HG03108 (cell line): ENCODE measurements at regions not wholly inside any gene's neighbourhood (a gene's known extent, or its start where the extent isn't known, plus 50 kb on each side); places are given as distances from the start of the nearest gene placed in this dataset.

Source experiments
- ATAC-seq: cut with Tn5 transposase; IDR thresholded peaks from one replicate; pipeline ENCODE4 v1.9.1; 2021; ENCODE audit warnings: moderate library complexity; ENCODE audit not compliant: unreplicated experiment

GRCh38 chr9:129490583-129491486 is 130.1 kb downstream of the C9orf50 start:
- no peak for ATAC-seq

- ATAC-seq: no peak
These were observed 130.9 kb downstream of the C9orf50 start for GRCh38 chr9:129489838-129490582.

- no peak for ATAC-seq
These were observed 133.0 kb downstream of the C9orf50 start for GRCh38 chr9:129487658-129488483.

DNA sequence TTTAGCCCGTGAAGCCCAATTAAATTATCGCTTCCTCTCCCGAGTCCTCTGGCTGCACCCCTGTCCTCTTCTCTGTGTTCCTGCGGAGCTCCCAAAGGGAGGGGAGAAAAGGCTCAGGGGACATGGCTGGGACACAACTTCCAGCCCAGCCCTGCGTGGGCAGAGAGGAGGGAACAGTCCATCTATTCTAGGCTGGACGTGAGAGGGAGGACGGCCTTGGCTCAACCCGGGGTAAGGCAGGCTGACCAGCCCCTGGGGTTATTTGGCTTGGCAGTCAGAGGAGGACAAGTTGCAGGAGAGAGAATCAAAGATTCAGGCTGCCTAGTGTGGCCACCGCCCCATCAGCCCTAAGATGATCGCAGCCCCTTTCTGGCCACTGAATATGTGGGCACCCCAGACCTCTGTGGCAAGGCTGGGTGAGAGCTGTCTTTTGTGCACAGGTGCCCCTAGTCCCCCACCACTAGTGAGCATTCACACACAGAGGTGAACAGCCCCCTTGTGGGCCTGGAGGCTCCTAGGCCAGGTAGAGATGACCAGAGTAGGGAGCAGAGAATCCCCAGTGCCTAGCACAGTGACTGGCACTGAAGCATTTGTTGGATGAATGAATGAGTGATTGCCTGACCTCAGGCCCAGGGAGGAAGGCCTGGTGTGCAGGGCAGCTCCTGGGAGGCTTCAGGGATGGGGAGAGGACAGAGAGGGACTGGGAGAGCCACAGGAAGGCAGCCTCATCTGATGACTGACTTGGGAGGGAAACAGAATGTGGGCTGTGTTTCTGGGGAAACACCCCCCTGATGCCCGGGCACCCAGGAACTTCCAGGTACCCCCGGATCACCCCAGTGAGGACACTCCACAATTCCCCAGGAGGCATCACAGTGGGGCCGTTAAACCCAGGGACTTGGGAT is 133.9 kb downstream of the C9orf50 start:
- no peak for ATAC-seq

- ATAC-seq: no peak
These were observed 135.6 kb downstream of the C9orf50 start for GRCh38 chr9:129485145-129485774.

- ATAC-seq: no peak
These were observed 136.4 kb downstream of the C9orf50 start for GRCh38 chr9:129484352-129485000.

DNA sequence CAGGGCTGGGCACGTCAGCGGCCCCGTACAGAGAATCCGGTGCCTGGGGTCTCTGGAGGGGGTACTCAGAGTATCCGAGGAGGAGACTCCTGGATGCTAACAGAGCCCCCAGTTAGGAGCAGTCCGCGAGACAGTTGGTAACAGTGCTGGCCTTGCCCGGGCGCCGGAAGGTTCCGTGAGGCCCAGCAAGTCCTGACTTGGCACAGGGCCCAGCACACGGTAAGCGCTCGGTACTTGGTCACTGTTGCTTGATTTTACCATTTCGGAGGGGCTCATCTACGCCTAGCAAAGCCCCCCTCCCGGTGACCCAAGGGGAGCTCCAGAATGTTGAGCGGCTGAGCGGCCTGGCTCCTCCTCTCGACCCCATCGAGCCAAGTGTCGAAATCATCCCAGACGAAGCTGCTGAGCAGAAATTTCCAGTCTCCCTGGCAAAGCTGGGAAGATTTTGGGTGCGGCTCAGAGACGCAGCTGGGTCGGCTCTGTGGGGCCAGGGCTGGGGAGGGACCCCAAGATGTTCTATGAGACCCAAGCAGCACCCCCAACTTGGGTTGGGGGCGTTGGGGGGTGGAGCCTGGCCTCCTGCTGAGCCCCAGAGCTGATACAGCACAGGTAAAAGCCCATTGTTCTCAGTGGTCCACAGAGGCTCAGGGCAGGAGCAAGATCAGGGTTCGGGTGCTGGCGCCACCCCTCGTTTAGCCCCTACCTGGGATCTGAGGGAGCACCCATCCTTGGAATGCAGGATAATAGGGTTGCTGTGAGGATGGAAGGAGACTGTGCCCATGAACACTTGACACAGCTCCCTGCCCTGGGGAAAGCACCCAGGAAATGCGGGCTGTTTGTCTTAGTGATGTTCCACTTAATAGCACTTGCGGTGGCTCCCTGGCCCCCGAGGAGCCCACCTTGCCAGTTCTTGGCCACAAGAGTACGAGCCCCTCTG is 137.2 kb downstream of the C9orf50 start:
- no peak for ATAC-seq

DNA sequence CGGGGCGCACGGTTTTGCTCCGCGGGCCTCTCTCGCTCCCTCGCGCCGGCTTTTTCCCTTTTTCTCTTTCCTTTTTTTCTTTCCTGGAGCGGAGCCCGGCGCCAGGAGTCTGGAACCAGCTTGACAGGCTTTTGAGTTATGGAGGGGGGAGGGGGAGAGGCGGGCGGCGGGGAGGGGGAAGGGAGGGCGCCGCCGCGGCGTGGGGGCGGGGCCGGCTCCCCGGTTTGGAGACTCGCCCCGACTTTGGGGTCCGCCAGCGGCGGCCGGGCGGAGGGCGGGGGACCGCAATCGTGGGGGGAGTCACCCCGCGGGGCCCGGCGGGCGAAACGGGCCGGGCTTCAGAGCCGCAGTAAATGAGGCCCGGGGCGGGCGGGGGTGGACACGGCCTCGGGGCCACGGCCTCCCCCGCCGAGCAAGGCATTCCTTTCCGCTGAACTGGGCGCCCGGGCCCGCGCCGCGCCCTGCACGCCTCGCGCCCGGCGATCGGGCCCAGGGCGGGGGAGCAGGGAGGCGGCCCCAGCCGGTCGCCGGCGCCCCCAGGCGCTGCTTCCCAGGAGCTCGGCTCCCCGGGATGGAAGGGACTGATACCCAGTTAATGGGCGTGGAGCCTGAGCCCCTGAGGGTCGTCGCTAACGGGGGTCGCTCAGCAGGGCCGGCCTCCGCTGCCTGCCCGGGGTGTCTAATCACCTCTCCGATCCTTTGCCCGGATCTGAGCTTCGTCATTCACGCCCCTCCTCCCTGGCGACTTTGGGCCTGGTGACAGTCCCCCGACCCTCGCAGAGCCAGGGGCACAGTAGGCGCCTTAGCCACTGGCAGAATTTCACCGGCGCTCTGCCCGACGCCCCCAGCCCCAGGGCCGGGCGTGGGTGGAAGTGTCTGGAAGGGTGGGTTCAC is 138.1 kb downstream of the C9orf50 start:
- ATAC-seq: no peak

GRCh38 chr9:129481810-129482511 is 138.9 kb downstream of the C9orf50 start:
- no peak for ATAC-seq

DNA sequence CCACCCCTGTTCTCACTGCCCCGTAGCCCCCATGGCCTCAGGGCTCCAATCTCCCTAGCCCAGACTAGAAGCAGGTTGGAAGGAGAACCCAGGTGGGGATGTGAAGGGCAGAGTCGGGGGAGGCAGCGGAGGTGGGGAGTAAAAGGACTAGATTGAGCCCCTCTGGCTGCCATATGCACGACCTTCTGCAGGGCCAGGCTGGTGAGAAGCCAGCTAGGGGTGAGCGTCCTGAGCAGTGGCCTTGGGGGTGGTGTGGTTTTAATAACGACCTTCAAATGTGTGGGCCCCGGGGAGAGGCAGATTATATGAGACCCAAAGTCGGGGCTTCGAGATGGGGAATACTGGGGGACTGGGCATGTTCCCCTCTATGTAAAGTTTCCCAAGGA is 139.5 kb downstream of the C9orf50 start:
- ATAC-seq: no peak

GRCh38 chr9:129480745-129481144 is 140.2 kb downstream of the C9orf50 start:
- ATAC-seq: no peak

DNA sequence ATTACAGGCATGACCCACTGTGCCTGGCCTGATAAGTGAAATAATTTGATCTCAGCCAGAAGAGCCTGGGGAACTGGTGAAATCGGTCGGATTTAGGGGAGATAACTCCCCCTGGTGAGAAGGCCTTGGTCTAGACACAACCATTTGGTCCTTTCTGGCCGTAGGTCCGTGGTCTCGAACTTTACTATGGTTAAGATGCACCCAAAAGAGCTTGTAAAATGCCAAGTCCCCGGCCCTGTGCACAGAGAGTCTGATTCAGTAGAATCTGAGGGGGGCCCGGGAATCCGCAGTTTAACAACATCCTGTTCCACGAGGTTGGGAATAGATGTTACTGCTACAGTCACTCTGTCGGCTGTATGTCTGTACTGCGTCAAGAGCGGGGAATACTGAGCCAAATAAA is 140.7 kb downstream of the C9orf50 start:
- ATAC-seq: no peak

- no peak for ATAC-seq
These were observed 141.3 kb downstream of the C9orf50 start for GRCh38 chr9:129479631-129480011.

GRCh38 chr9:129478961-129479630 is 141.8 kb downstream of the C9orf50 start:
- no peak for ATAC-seq

- ATAC-seq: no peak
These were observed 142.4 kb downstream of the C9orf50 start for GRCh38 chr9:129478461-129478860.
